ENCODE measurements at regions not wholly inside any gene's neighbourhood (a gene's known extent, or its start where the extent isn't known, plus 50 kb on each side); places are given as distances from the start of the nearest gene placed in this dataset.
"Not testable (repeated sequence)": the region's sequence is repeated elsewhere in the genome, so short reads cannot be mapped to it uniquely, and the experiment has no call there.

DNA sequence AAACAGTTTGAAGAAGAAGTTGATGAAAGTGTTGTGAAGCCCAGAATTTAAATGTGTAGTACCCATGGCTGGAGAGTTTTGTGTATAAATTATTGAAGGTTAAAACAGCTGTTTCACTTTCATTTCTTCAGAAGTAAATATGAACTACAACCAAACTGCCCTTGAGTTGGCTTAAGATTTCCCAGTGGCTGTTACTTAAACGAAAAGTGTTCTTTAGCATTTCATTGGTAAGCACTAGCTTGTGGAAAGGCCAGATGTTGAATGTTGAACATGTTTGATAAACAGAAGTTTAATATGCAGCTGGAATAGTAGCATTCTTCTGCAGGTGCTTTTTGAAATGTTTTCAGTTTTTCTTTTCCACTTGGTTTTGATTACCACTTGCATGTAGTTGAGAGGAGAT, 83.2 kb upstream of the TNRC6B start:
- Mint-ChIP-seq H3K36me3 (ENCODE audit: low read depth) (peaks cover 9% of the 10 kb centered on the region), H3K4me1 (ENCODE audit: low read depth) (peaks cover 33% of the 10 kb centered on the region), H3K9me3 (no peaks in the 10 kb centered on the region), H3K4me3 (peak overlapping the region; percentile 30), H3K27ac (peak overlapping the region; percentile 21), H3K27me3 (ENCODE audit: insufficient read depth) (no peaks in the 10 kb centered on the region)
- intact Hi-C loops (cut with micrococcal nuclease): loop anchor here (2.0 to 5.0 kb wide), 2 partner anchors 14 to 37 kb away; no protein-coding TSS in a partner anchor
- no peak for DNase-seq (ENCODE audit: low spot score)

DNA sequence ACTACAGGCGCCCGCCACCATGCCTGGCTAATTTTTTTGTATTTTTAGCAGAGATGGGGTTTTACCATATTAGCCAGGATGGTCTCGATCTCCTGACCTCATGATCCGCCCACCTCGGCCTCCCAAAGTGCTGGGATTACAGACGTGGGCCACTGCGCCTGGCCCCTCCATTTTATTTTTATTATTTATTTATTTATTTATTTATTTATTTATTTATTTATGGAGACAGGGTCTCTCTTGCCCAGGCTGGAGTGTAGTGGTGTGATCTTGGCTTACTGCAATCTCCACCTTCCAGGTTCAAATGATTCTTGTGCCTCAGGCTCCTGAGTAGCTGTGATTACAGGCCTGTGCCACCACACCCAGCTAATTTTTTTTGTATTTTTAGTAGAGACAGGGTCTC, 77.8 kb upstream of the TNRC6B start:
- peaks cover 17% of the 10 kb centered on the region for H3K4me1 Mint-ChIP-seq (ENCODE audit: low read depth)
- intact Hi-C loops (cut with micrococcal nuclease); H3K36me3 Mint-ChIP-seq (ENCODE audit: low read depth); H3K9me3 Mint-ChIP-seq; H3K27ac Mint-ChIP-seq; DNase-seq (ENCODE audit: low spot score); H3K4me3 Mint-ChIP-seq; H3K27me3 Mint-ChIP-seq (ENCODE audit: insufficient read depth): not testable (repeated sequence)

DNA sequence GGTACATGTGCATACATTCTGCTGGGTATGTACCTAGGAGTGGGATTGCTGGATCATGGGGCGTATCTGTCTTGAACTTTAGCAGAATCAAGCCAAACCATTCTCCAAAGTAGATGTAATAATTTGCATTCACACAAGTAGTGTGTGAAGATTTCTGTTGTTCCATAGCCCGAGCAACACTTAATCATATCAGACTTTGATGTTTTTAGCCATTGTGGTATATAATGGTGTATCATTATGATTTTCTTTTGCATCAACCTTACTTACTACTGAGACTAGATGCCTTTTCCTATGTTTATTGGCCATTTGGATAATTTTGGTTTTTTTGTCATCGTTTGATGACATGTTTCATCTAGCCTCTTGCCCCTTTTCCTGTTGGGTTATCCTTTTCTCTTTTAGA, 72.0 kb upstream of the TNRC6B start:
- no peak overlapping the region for H3K27ac Mint-ChIP-seq
- no peaks in the 10 kb centered on the region for H3K27me3 Mint-ChIP-seq (ENCODE audit: insufficient read depth)
- peaks cover 2% of the 10 kb centered on the region for H3K36me3 Mint-ChIP-seq (ENCODE audit: low read depth)
- H3K9me3 Mint-ChIP-seq: no peaks in the 10 kb centered on the region
- peaks cover 41% of the 10 kb centered on the region for H3K4me1 Mint-ChIP-seq (ENCODE audit: low read depth)
- intact Hi-C loops (cut with micrococcal nuclease): no loop called here
- H3K4me3 Mint-ChIP-seq: no peak overlapping the region
- no peak for DNase-seq (ENCODE audit: low spot score)

GRCh38 chr22:40107244-40107643, 70.5 kb upstream of the TNRC6B start:
- intact Hi-C loops (cut with micrococcal nuclease): loop anchor here (1.0 kb wide), 1 partner anchor 70 kb away; the partner anchor contains the start of gene TNRC6B
- Mint-ChIP-seq H3K9me3 (no peaks in the 10 kb centered on the region), H3K27ac (peak overlapping the region; percentile 86), H3K4me3 (peak overlapping the region; percentile 84), H3K4me1 (ENCODE audit: low read depth) (peaks cover 43% of the 10 kb centered on the region), H3K27me3 (ENCODE audit: insufficient read depth) (no peaks in the 10 kb centered on the region), H3K36me3 (ENCODE audit: low read depth) (no peaks in the 10 kb centered on the region)
- DNase-seq (ENCODE audit: low spot score): no peak

- H3K4me1 Mint-ChIP-seq (ENCODE audit: low read depth): peaks cover 43% of the 10 kb centered on the region
- no peaks in the 10 kb centered on the region for H3K36me3 Mint-ChIP-seq (ENCODE audit: low read depth)
- intact Hi-C loops (cut with micrococcal nuclease): loop anchor here (1.0 to 2.0 kb wide), 2 partner anchors 13 to 69 kb away; partner anchors contain the start of gene TNRC6B
Observed at GRCh38 chr22:40107851-40108378, 69.8 kb upstream of the TNRC6B start.

DNA sequence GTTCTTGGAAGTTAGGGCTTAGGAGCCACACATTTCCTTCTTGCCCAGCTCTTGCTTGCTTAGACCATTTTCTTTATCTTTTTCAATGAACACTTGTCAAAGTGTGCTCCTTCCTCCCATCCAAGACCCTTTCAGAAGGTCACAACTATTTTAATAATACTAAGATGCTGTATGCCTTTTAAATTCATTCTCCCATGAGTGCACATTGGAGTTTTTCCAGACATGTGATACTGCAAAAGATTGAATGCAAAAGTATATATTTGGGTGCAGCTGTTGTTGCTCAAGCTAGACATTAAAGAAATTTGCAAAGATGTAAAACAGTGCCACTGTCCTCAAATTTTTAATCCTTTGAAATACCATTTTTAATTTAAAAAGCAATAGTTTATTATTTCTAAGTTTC, 69.3 kb upstream of the TNRC6B start:
- peak overlapping the region; percentile 84 for H3K4me3 Mint-ChIP-seq
- peak overlapping the region; percentile 86 for H3K27ac Mint-ChIP-seq
- no peaks in the 10 kb centered on the region for H3K9me3 Mint-ChIP-seq
- H3K4me1 Mint-ChIP-seq (ENCODE audit: low read depth): peaks cover 43% of the 10 kb centered on the region
- no peaks in the 10 kb centered on the region for H3K36me3 Mint-ChIP-seq (ENCODE audit: low read depth)
- no peaks in the 10 kb centered on the region for H3K27me3 Mint-ChIP-seq (ENCODE audit: insufficient read depth)
- no peak for DNase-seq (ENCODE audit: low spot score)
- intact Hi-C loops (cut with micrococcal nuclease): loop anchor here (2.0 kb wide), 1 partner anchor 14 kb away; no protein-coding TSS in a partner anchor

More at GRCh38 chr22:40107851-40108378, 69.8 kb upstream of the TNRC6B start:
- no peaks in the 10 kb centered on the region for H3K9me3 Mint-ChIP-seq
- peak; percentile 16 for DNase-seq (ENCODE audit: low spot score)
- H3K27me3 Mint-ChIP-seq (ENCODE audit: insufficient read depth): no peaks in the 10 kb centered on the region
- H3K27ac Mint-ChIP-seq: peak overlapping the region; percentile 86
- H3K4me3 Mint-ChIP-seq: peak overlapping the region; percentile 84

GRCh38 chr22:40108926-40109325, 68.8 kb upstream of the TNRC6B start:
- H3K27me3 Mint-ChIP-seq (ENCODE audit: insufficient read depth); H3K36me3 Mint-ChIP-seq (ENCODE audit: low read depth); H3K27ac Mint-ChIP-seq; DNase-seq (ENCODE audit: low spot score); H3K9me3 Mint-ChIP-seq: not testable (repeated sequence)
- intact Hi-C loops (cut with micrococcal nuclease): loop anchor here (2.0 kb wide), 1 partner anchor 14 kb away; no protein-coding TSS in a partner anchor
- Mint-ChIP-seq H3K4me1 (ENCODE audit: low read depth) (peaks cover 43% of the 10 kb centered on the region), H3K4me3 (peak overlapping the region; percentile 34)

DNA sequence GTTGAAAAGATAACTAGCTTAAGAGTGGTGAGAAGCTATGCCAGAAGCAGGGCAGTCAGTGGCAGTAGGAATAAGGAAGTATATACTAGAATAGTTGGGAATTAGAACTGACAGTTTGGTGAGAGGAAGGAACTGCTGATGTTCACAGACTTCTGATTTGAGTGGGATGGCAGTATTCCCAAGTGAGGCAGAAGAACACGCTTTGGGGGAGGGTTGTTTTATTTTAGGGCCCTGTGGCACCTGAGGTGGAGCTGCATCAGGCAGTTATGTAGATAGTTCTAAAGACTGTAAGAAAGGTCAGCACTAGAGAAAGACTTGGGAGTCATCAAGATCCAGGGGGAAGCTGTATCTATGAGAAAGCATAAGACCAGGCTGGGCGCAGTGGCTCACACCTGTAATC, 66.3 kb upstream of the TNRC6B start:
- Mint-ChIP-seq H3K27ac (no peak overlapping the region), H3K4me3 (no peak overlapping the region), H3K36me3 (ENCODE audit: low read depth) (no peaks in the 10 kb centered on the region), H3K9me3 (no peaks in the 10 kb centered on the region), H3K4me1 (ENCODE audit: low read depth) (peaks cover 51% of the 10 kb centered on the region), H3K27me3 (ENCODE audit: insufficient read depth) (no peaks in the 10 kb centered on the region)
- no peak for DNase-seq (ENCODE audit: low spot score)
- intact Hi-C loops (cut with micrococcal nuclease): no loop called here

DNA sequence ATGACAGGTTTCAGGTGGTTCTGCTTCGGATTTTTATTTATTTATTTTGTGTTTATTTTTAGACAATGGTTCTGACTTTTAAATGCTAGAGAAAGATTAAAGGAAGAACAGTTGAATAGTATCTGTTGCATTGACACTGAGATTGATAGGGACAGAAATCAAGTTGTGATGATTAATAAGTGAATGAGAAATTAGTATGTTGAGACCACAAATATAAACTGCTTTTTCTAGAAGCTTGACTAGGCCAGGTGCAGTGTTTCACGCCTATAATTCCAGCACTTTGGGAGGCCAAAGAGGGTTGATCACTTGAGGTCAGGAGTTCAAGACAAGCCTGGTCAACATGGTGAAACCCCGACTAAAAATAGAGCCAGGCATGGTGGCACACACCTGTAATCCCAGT, 65.1 kb upstream of the TNRC6B start:
- intact Hi-C loops (cut with micrococcal nuclease): no loop called here
- Mint-ChIP-seq H3K27me3 (ENCODE audit: insufficient read depth) (no peaks in the 10 kb centered on the region), H3K36me3 (ENCODE audit: low read depth) (no peaks in the 10 kb centered on the region), H3K27ac (no peak overlapping the region), H3K4me3 (no peak overlapping the region), H3K9me3 (no peaks in the 10 kb centered on the region), H3K4me1 (ENCODE audit: low read depth) (peaks cover 49% of the 10 kb centered on the region)
- no peak for DNase-seq (ENCODE audit: low spot score)

- Mint-ChIP-seq H3K4me1 (ENCODE audit: low read depth) (peaks cover 39% of the 10 kb centered on the region), H3K27me3 (ENCODE audit: insufficient read depth) (no peaks in the 10 kb centered on the region), H3K27ac (no peak overlapping the region), H3K9me3 (no peaks in the 10 kb centered on the region), H3K4me3 (no peak overlapping the region), H3K36me3 (ENCODE audit: low read depth) (no peaks in the 10 kb centered on the region)
- DNase-seq (ENCODE audit: low spot score): no peak
- intact Hi-C loops (cut with micrococcal nuclease): no loop called here
Observed at GRCh38 chr22:40113696-40114095, 64.0 kb upstream of the TNRC6B start.

DNA sequence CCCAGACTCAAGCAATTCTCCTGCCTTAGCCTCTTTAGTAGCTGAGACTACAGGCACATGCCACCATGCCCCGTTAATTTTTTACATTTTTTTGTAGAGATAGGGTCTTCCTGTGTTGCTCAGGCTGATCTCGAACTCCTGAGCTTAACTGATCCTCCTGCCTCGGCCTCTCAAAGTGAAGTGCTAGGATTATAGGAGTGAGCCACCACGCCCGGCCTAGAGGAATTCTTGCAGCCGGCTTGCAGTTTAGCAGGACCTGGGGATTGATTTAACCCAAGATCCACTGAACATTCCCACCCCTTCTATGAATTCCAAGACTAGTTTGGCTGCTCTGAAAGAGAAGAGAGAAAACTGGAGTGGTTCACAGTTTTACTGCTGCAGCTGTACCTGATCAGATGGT, 63.3 kb upstream of the TNRC6B start:
- no peak for DNase-seq (ENCODE audit: low spot score)
- peaks cover 39% of the 10 kb centered on the region for H3K4me1 Mint-ChIP-seq (ENCODE audit: low read depth)
- H3K27me3 Mint-ChIP-seq (ENCODE audit: insufficient read depth): no peaks in the 10 kb centered on the region
- intact Hi-C loops (cut with micrococcal nuclease): no loop called here
- no peak overlapping the region for H3K27ac Mint-ChIP-seq
- H3K4me3 Mint-ChIP-seq: no peak overlapping the region
- H3K9me3 Mint-ChIP-seq: no peaks in the 10 kb centered on the region
- H3K36me3 Mint-ChIP-seq (ENCODE audit: low read depth): no peaks in the 10 kb centered on the region

- H3K27ac Mint-ChIP-seq: peak overlapping the region; percentile 14
- intact Hi-C loops (cut with micrococcal nuclease): no loop called here
- no peak for DNase-seq (ENCODE audit: low spot score)
- no peak overlapping the region for H3K4me3 Mint-ChIP-seq
- H3K36me3 Mint-ChIP-seq (ENCODE audit: low read depth): peaks cover 5% of the 10 kb centered on the region
- H3K9me3 Mint-ChIP-seq: no peaks in the 10 kb centered on the region
- peaks cover 29% of the 10 kb centered on the region for H3K4me1 Mint-ChIP-seq (ENCODE audit: low read depth)
- H3K27me3 Mint-ChIP-seq (ENCODE audit: insufficient read depth): no peaks in the 10 kb centered on the region
Observed at GRCh38 chr22:40116496-40117200, 61.1 kb upstream of the TNRC6B start.

- Mint-ChIP-seq H3K27me3 (ENCODE audit: insufficient read depth) (no peaks in the 10 kb centered on the region), H3K4me1 (ENCODE audit: low read depth) (peaks cover 31% of the 10 kb centered on the region), H3K36me3 (ENCODE audit: low read depth) (peaks cover 8% of the 10 kb centered on the region), H3K27ac (no peak overlapping the region), H3K4me3 (no peak overlapping the region), H3K9me3 (no peaks in the 10 kb centered on the region)
- DNase-seq (ENCODE audit: low spot score): no peak
- intact Hi-C loops (cut with micrococcal nuclease): loop anchor here (2.0 kb wide), 1 partner anchor 38 kb away; no protein-coding TSS in a partner anchor
Observed at GRCh38 chr22:40118979-40119378, 58.7 kb upstream of the TNRC6B start.
